ENCODE measurements at regions not wholly inside any gene's neighbourhood (a gene's known extent, or its start where the extent isn't known, plus 50 kb on each side); places are given as distances from the start of the nearest gene placed in this dataset.

DNA sequence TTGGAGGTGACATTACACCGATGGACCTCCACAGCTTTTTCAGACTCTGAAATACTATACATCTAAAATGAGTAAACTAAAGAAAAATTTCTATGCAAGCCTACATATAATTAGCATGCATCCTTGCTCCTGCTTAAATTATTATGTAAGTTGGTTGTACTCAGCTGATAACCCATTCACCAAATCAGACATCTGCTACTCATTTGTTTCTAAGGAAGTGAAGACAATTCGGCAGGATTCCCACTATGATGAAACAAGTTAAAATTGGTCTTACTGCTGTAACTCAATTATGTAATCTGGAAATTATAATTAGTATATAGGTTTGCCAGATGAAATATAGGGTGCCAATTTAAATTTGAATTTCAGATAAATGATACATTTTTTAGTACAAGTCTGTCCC is 59.5 kb upstream of the FGF13 start:
- Mint-ChIP-seq H3K4me1 (no peaks in the 10 kb centered on the region), H3K27ac (no peak overlapping the region), H3K27me3 (ENCODE audit: low read depth) (no peaks in the 10 kb centered on the region), H3K36me3 (no peaks in the 10 kb centered on the region), H3K9me3 (no peaks in the 10 kb centered on the region), H3K4me3 (no peak overlapping the region)
- no peak for DNase-seq (ENCODE audit: low spot score in 2 of 2, unreplicated experiment in 2 of 2)
- TF ChIP-seq, protein P1, sequence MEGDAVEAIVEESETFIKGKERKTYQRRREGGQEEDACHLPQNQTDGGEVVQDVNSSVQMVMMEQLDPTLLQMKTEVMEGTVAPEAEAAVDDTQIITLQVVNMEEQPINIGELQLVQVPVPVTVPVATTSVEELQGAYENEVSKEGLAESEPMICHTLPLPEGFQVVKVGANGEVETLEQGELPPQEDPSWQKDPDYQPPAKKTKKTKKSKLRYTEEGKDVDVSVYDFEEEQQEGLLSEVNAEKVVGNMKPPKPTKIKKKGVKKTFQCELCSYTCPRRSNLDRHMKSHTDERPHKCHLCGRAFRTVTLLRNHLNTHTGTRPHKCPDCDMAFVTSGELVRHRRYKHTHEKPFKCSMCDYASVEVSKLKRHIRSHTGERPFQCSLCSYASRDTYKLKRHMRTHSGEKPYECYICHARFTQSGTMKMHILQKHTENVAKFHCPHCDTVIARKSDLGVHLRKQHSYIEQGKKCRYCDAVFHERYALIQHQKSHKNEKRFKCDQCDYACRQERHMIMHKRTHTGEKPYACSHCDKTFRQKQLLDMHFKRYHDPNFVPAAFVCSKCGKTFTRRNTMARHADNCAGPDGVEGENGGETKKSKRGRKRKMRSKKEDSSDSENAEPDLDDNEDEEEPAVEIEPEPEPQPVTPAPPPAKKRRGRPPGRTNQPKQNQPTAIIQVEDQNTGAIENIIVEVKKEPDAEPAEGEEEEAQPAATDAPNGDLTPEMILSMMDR (IDR thresholded peaks at IDR 0.05; ENCODE audit: unreplicated experiment): no peak

DNA sequence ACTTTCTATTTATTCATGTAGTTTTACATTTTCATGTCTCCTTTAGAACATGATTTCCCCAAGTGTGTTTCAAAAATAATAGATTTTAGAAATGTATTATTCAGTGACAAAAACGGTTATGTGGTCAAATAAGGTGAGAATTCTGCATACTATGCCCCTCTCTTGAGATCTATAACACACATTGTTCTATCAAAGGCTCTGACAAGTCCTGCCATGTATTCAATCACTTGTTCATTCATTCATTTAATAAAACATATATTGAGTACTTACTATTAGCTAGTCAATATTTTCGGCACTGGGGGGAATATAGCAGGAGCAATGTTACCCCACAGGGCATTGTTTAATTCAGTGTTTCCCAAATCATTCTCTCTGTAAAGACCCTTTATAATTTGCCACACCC is 58.4 kb upstream of the FGF13 start:
- H3K27ac Mint-ChIP-seq: no peak overlapping the region
- H3K4me1 Mint-ChIP-seq: no peaks in the 10 kb centered on the region
- TF ChIP-seq, protein P1 (IDR thresholded peaks at IDR 0.05; ENCODE audit: unreplicated experiment): no peak
- H3K4me3 Mint-ChIP-seq: no peak overlapping the region
- H3K36me3 Mint-ChIP-seq: no peaks in the 10 kb centered on the region
- H3K9me3 Mint-ChIP-seq: no peaks in the 10 kb centered on the region
- DNase-seq (ENCODE audit: low spot score in 2 of 2, unreplicated experiment in 2 of 2): no peak
- H3K27me3 Mint-ChIP-seq (ENCODE audit: low read depth): no peaks in the 10 kb centered on the region

DNA sequence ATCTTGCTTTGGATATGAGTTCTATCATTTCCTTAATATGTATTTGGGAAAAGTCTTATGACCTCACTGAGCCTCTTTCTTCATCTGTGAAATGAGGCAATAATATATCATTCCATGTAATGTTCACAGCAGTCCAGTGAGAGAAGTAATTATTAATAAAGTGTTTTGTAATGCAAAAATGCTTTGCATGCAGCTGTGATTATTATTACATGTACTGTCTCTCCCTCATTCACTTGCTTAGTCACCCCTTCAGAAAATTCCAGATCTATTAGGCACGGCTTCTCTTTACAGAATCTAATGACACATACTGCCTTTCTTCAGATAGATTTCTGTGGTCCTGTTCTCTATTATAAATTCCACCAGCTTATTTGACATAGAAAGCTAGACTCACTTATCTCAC is 53.5 kb upstream of the FGF13 start:
- Mint-ChIP-seq H3K9me3 (peaks cover 4% of the 10 kb centered on the region), H3K27ac (no peak overlapping the region), H3K4me3 (no peak overlapping the region), H3K36me3 (no peaks in the 10 kb centered on the region), H3K27me3 (ENCODE audit: low read depth) (peaks cover 2% of the 10 kb centered on the region), H3K4me1 (no peaks in the 10 kb centered on the region)
- DNase-seq (ENCODE audit: low spot score in 2 of 2, unreplicated experiment in 2 of 2): no peak
- TF ChIP-seq, protein P1 (IDR thresholded peaks at IDR 0.05; ENCODE audit: unreplicated experiment): no peak

DNA sequence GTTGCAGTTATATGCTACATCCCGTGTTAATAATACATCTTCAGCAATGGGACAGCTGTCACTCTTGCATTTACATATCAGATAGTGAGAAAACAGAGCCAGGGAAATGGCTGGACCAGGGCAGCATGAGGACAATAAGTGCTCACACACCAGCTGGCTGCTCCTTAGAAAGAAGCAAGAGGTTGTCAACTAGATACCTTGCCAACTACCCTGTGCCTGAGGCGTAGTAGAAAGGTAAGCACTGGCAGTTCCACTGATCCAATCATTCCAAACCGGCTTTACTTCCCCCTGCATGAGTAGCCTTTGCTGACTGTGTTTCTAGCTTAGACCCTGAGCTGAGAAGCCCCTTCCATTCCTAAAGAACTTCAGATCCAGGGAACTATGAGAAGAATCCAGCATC is 52.2 kb upstream of the FGF13 start:
- Mint-ChIP-seq H3K4me3 (no peak overlapping the region), H3K4me1 (no peaks in the 10 kb centered on the region), H3K27ac (no peak overlapping the region), H3K27me3 (ENCODE audit: low read depth) (peaks cover 2% of the 10 kb centered on the region), H3K36me3 (no peaks in the 10 kb centered on the region), H3K9me3 (peaks cover 4% of the 10 kb centered on the region)
- no peak for DNase-seq (ENCODE audit: low spot score in 2 of 2, unreplicated experiment in 2 of 2)
- TF ChIP-seq, protein P1 (IDR thresholded peaks at IDR 0.05; ENCODE audit: unreplicated experiment): no peak

DNA sequence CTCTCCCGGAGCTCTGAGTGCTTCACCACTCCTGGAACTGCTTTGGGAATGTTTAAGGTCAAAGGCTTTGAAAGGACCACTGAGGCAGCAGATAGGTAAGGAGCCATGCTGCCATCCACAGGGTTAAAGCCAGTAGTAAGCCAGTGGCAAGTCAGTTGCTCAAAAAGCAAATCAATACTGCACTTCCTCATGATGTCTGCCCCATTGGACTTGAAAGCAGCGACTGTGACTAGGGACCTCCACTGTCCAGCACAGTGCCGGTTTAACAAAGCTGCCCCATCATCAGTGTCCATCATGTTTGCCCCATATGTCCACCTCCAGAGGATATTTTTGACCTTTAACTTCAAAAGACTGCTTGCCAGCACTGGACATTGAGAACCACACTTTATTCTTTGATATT is 49.9 kb upstream of the FGF13 start:
- Mint-ChIP-seq H3K4me1 (no peaks in the 10 kb centered on the region), H3K27ac (no peak overlapping the region), H3K4me3 (no peak overlapping the region), H3K36me3 (no peaks in the 10 kb centered on the region), H3K27me3 (ENCODE audit: low read depth) (peaks cover 2% of the 10 kb centered on the region), H3K9me3 (peaks cover 4% of the 10 kb centered on the region)
- DNase-seq (ENCODE audit: low spot score in 2 of 2, unreplicated experiment in 2 of 2): no peak
- TF ChIP-seq, protein P1 (IDR thresholded peaks at IDR 0.05; ENCODE audit: unreplicated experiment): no peak
